ENCODE measurements at regions not wholly inside any gene's neighbourhood (a gene's known extent, or its start where the extent isn't known, plus 50 kb on each side); places are given as distances from the start of the nearest gene placed in this dataset.
"Not testable (repeated sequence)": the region's sequence is repeated elsewhere in the genome, so short reads cannot be mapped to it uniquely, and the experiment has no call there.

DNA sequence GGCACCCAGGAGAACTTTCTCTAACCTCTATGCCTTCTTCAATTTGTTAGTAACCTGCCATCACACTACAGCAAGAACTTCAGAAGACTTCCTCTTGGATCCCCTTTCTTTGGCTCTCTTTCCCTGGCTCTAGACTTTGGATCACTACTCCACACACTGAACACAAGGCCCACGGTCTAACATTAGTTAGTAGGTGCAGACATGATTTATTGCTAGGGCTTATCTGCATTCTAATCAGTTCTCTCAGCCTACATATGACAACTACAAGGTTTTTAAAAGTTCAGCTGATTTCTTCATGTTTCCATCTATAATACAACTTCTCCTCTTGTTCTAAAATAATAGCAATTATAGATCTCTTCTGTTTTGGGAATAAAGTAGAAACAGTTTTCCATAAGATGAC is 209.1 kb upstream of the ANXA10 start:
- H3K4me1 ChIP-seq: no peaks in the 10 kb centered on the region
- H3K4me3 ChIP-seq: no peak overlapping the region
- no peaks in the 10 kb centered on the region for H3K27me3 ChIP-seq
- H3K36me3 ChIP-seq: no peaks in the 10 kb centered on the region
- no peak for DNase-seq
- no peaks in the 10 kb centered on the region for H3K9me3 ChIP-seq
- TF ChIP-seq, protein P1, sequence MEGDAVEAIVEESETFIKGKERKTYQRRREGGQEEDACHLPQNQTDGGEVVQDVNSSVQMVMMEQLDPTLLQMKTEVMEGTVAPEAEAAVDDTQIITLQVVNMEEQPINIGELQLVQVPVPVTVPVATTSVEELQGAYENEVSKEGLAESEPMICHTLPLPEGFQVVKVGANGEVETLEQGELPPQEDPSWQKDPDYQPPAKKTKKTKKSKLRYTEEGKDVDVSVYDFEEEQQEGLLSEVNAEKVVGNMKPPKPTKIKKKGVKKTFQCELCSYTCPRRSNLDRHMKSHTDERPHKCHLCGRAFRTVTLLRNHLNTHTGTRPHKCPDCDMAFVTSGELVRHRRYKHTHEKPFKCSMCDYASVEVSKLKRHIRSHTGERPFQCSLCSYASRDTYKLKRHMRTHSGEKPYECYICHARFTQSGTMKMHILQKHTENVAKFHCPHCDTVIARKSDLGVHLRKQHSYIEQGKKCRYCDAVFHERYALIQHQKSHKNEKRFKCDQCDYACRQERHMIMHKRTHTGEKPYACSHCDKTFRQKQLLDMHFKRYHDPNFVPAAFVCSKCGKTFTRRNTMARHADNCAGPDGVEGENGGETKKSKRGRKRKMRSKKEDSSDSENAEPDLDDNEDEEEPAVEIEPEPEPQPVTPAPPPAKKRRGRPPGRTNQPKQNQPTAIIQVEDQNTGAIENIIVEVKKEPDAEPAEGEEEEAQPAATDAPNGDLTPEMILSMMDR (IDR thresholded peaks at IDR 0.05): no peak
- no peak for TF ChIP-seq POLR2A (IDR thresholded peaks at IDR 0.05)
- H3K27ac ChIP-seq: no peak overlapping the region

DNA sequence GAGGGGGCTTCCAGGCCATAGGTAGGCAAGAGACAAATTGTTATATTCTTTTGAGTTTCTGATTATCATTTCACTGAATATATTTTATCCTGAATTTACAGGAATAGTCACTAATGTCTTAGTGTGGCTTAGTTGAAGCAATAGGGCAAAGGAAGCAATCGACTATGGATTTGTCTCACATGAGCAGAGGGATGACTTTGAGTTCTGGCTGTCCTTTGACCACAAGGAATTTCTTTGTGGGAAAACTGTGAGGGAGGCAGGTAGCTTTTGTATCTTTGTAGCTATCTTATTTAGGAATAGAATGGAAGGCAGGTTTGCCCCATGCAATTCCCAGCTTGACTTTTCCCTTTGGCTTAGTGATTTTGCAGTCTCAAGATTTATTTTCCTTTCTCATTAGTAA is 207.3 kb upstream of the ANXA10 start:
- Histone ChIP-seq H3K4me1 (no peaks in the 10 kb centered on the region), H3K9me3 (no peaks in the 10 kb centered on the region), H3K27ac (no peak overlapping the region), H3K36me3 (no peaks in the 10 kb centered on the region), H3K4me3 (no peak overlapping the region), H3K27me3 (no peaks in the 10 kb centered on the region)
- TF ChIP-seq POLR2A (IDR thresholded peaks at IDR 0.05): no peak
- TF ChIP-seq, protein P1 (IDR thresholded peaks at IDR 0.05): no peak
- DNase-seq: no peak

DNA sequence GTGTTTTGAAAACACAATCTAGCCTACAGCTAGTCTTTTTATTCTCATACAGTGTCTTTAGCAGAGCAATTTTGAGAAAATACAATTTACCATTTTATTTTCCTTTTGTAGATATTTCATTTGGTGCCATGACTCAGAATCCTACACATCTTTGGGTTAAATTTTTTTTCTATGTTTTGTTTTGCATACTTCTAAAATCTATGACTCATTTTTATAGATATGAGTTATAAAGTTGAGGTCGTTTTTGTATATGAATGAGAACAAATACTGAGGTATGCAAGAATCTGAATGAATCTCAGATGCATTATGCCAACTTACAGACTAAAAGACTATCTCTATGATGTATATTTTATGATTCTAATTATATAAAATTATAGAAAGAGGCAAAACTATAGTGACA is 206.5 kb upstream of the ANXA10 start:
- no peak for DNase-seq
- H3K4me1 ChIP-seq: no peaks in the 10 kb centered on the region
- TF ChIP-seq POLR2A (IDR thresholded peaks at IDR 0.05): no peak
- TF ChIP-seq, protein P1 (IDR thresholded peaks at IDR 0.05): no peak
- H3K4me3 ChIP-seq: no peak overlapping the region
- H3K27me3 ChIP-seq: no peaks in the 10 kb centered on the region
- H3K36me3 ChIP-seq: no peaks in the 10 kb centered on the region
- no peaks in the 10 kb centered on the region for H3K9me3 ChIP-seq
- no peak overlapping the region for H3K27ac ChIP-seq

DNA sequence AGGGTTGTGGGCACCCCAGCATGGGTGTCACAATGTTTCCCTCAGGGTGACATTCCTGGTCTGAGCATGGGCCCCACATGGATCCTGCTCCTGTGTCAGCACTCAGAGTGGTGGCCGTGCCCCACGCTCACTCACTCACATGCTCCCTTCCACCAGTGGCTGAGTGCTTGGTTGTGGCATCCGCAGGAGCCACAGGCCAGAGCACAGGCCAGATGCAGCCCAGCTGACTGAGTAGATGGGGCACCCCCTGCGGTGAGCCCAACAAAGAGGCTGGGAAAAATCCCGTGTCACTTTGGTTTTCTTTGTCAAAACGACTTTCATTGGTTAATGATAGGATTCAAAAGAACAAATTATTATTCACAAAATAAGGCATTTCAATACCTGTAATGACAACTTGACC is 204.6 kb upstream of the ANXA10 start:
- no peak overlapping the region for H3K4me3 ChIP-seq
- H3K36me3 ChIP-seq: no peaks in the 10 kb centered on the region
- no peaks in the 10 kb centered on the region for H3K9me3 ChIP-seq
- H3K4me1 ChIP-seq: no peaks in the 10 kb centered on the region
- H3K27me3 ChIP-seq: no peaks in the 10 kb centered on the region
- H3K27ac ChIP-seq: no peak overlapping the region
- TF ChIP-seq POLR2A (IDR thresholded peaks at IDR 0.05): no peak
- TF ChIP-seq, protein P1 (IDR thresholded peaks at IDR 0.05): no peak
- DNase-seq: no peak

DNA sequence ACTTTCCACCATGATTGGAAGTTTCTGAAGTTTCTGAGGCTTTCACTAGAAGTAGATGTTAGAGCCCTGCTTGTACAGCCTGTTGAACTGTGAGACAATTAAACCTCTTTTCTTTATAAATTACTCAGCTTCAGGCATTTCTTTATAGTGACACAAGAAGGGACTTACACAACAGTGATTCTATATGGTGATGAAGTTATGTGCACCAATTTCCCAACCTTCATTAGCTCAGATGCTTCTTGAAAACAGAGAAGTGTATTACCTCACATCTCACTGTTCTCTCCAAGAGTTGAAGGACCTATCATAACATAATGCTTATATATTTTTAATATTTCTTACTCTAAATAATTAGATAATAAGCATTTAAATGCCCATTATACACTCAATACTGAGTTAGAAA is 202.1 kb upstream of the ANXA10 start:
- H3K27ac ChIP-seq: no peak overlapping the region
- no peak for DNase-seq
- no peak overlapping the region for H3K4me3 ChIP-seq
- TF ChIP-seq, protein P1 (IDR thresholded peaks at IDR 0.05): no peak
- TF ChIP-seq POLR2A (IDR thresholded peaks at IDR 0.05): no peak
- no peaks in the 10 kb centered on the region for H3K4me1 ChIP-seq
- H3K9me3 ChIP-seq: no peaks in the 10 kb centered on the region
- no peaks in the 10 kb centered on the region for H3K36me3 ChIP-seq
- H3K27me3 ChIP-seq: no peaks in the 10 kb centered on the region

DNA sequence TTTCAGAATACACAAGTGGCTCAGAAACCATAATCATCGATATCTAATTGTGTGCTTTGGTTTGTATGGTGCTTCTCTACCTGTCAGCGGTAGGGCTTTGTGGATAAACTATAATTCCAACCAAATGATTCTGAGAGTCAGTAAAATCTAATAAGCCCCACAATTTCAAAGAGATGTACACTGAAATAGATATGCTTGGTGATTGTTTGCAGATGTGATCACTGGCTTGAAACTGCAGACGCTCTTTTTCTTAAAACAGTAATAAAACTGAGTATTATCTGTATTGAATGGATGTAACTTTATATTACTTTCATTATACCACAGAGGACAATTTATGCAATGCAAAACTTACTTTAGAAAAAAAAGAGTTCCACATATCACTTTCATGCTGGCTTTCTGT is 198.8 kb upstream of the ANXA10 start:
- Histone ChIP-seq H3K36me3 (no peaks in the 10 kb centered on the region), H3K9me3 (no peaks in the 10 kb centered on the region), H3K4me3 (no peak overlapping the region), H3K27me3 (no peaks in the 10 kb centered on the region), H3K4me1 (no peaks in the 10 kb centered on the region), H3K27ac (no peak overlapping the region)
- TF ChIP-seq POLR2A (IDR thresholded peaks at IDR 0.05): no peak
- TF ChIP-seq, protein P1 (IDR thresholded peaks at IDR 0.05): no peak
- DNase-seq: no peak

DNA sequence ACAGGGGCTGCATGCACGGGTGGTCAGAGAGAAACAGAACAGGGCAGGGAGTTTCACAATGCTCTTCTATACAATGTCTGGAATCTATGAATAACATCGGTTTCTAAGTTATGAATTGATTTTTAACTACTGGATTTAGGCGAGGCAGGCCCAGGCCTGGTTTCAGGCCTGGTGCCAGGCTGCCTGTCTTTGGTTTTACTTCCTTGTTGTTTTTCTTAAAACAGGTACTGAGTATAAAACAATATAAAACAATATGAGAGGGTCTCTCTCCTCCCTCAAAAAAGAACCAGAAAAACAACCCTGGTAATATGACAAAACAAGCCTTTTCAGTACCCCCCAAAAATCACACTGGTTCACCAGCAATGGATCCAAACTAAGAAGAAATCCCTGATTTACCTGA is 196.1 kb upstream of the ANXA10 start:
- not testable (repeated sequence) for H3K36me3 ChIP-seq, H3K4me1 ChIP-seq, H3K27ac ChIP-seq, DNase-seq, H3K9me3 ChIP-seq, H3K4me3 ChIP-seq, H3K27me3 ChIP-seq

Data from Peyer's patch (tissue), 4 donors.